Uterus (tissue), 2 donors: ENCODE measurements at regions not wholly inside any gene's neighbourhood (a gene's known extent, or its start where the extent isn't known, plus 50 kb on each side); places are given as distances from the start of the nearest gene placed in this dataset.
"Not testable (repeated sequence)": the region's sequence is repeated elsewhere in the genome, so short reads cannot be mapped to it uniquely, and the experiment has no call there.

Experiments
- CTCF ChIP-seq, 4 experiments: fragments of 200-600 bp in 2 of 4; fragments of 450-650 bp in 2 of 4; sonication (generic) in 2 of 4; IDR thresholded peaks; one replicate each; pipeline ENCODE4 v1.5.1; 2016 to 2019; ENCODE audit warnings: antibody characterized with exemption in 4 of 4, mild to moderate bottlenecking in 2 of 4, moderate library complexity in 1 of 4
- POLR2A ChIP-seq, 2 donors: fragments of 450-650 bp; IDR thresholded peaks; one replicate each; pipeline ENCODE4 v1.6.1; 2016; ENCODE audit warnings: antibody characterized with exemption in 2 of 2, mild to moderate bottlenecking in 1 of 2, moderate library complexity in 1 of 2

- TF ChIP-seq CTCF, POLR2A (IDR thresholded peaks at IDR 0.05): not testable (repeated sequence)
These were observed 74.2 kb upstream of the DRD5 start for GRCh38 chr4:9707281-9707680.
